GM12892 (cell line): ENCODE measurements at regions not wholly inside any gene's neighbourhood (a gene's known extent, or its start where the extent isn't known, plus 50 kb on each side); places are given as distances from the start of the nearest gene placed in this dataset.

Experiments
- POLR2A ChIP-seq: IDR thresholded peaks from 2 replicates; pipeline ENCODE4 v1.6.1; 2011; ENCODE audit warnings: low read depth, low read length, control low read depth
- TAF1 ChIP-seq: IDR thresholded peaks from 2 replicates; pipeline ENCODE4 v1.6.1; 2011; ENCODE audit warnings: low read depth, mild to moderate bottlenecking, control low read depth, low read length, borderline replicate concordance

GRCh38 chr20:1775117-1775516 lies 117.5 kb upstream of the SIRPG start:
- no peak for TF ChIP-seq POLR2A
- TF ChIP-seq TAF1, result no peak
